Subcutaneous abdominal adipose tissue (tissue), 5 donors: ENCODE measurements at regions not wholly inside any gene's neighbourhood (a gene's known extent, or its start where the extent isn't known, plus 50 kb on each side); places are given as distances from the start of the nearest gene placed in this dataset.
A peak's percentile ranks its signal among the peaks of the same experiment; 100 is the strongest.

Experiments used
- H3K27ac ChIP-seq: one replicate; pipeline ENCODE4 v1.7.0; 2013; ENCODE audit warnings: low read depth, mild to moderate bottlenecking, inconsistent platforms, low read length, moderate library complexity
- H3K27me3 ChIP-seq, 5 donors: one replicate each; pipeline ENCODE4 v1.7.0; 2013; ENCODE audit warnings: low read length in 5 of 5, inconsistent platforms in 1 of 5; ENCODE audit not compliant: control insufficient read depth in 5 of 5, insufficient read depth in 4 of 5
- H3K36me3 ChIP-seq, 5 donors: one replicate each; pipeline ENCODE4 v1.7.0; 2013; ENCODE audit warnings: low read length in 5 of 5; ENCODE audit not compliant: control insufficient read depth in 5 of 5, insufficient read depth in 5 of 5
- H3K4me1 ChIP-seq, 5 donors: one replicate each; pipeline ENCODE4 v1.7.0; 2013; ENCODE audit warnings: low read length in 5 of 5, mild to moderate bottlenecking in 3 of 5, moderate library complexity in 1 of 5; ENCODE audit not compliant: control insufficient read depth in 5 of 5, insufficient read depth in 5 of 5
- H3K4me3 ChIP-seq, 5 donors: one replicate each; pipeline ENCODE4 v1.7.0; 2013; ENCODE audit warnings: low read length in 5 of 5, low read depth in 1 of 5
- H3K9ac ChIP-seq, 5 donors: one replicate each; pipeline ENCODE4 v1.7.0; 2013; ENCODE audit warnings: low read length in 5 of 5, mild to moderate bottlenecking in 4 of 5, moderate library complexity in 3 of 5
- H3K9me3 ChIP-seq, 5 donors: one replicate each; pipeline ENCODE4 v1.7.0; 2013; ENCODE audit warnings: low read length in 5 of 5; ENCODE audit not compliant: control insufficient read depth in 5 of 5
- donor health status: healthy.
- donor health status: healthy.
- donor health status: healthy.
- donor health status: healthy.
- donor health status: healthy.

- Histone ChIP-seq H3K27ac (no peak overlapping the region), H3K36me3 (no peaks in the 10 kb centered on the region), H3K4me3 (no peak overlapping the region), H3K9me3 (no peaks in the 10 kb centered on the region), H3K4me1 (peaks cover 0 to 5% (median 0%) of the 10 kb centered on the region in 5 donors), H3K27me3 (no peaks in the 10 kb centered on the region), H3K9ac (no peak overlapping the region)
These were observed 258.6 kb upstream of the TANK start for GRCh38 chr2:160901613-160902012.

- Histone ChIP-seq H3K27me3 (no peaks in the 10 kb centered on the region), H3K9me3 (no peaks in the 10 kb centered on the region), H3K36me3 (no peaks in the 10 kb centered on the region), H3K4me3 (no peak overlapping the region), H3K27ac (no peak overlapping the region), H3K9ac (no peak overlapping the region), H3K4me1 (peaks cover 0 to 14% (median 10%) of the 10 kb centered on the region in 5 donors)
These were observed 254.4 kb upstream of the TANK start for GRCh38 chr2:160905862-160906261.

DNA sequence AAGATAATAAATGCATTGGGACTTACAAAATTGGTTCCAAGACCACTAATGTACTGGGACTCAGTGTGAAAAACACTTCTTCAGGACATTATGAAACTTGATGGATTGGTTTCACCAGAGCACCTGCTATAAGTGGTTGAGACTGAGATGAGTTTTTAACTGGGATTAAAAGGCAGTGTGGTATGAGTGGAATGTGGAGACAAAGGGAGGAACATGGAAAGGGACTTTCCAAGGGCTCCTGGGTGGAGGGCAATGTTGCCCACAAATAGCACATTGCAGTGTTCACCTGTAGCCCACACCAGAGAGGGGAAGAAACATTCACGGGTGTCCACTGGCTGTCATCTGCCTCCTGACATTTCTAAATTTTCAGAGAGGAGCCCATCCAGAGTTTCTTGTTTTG lies 253.3 kb upstream of the TANK start:
- no peaks in the 10 kb centered on the region for H3K36me3 ChIP-seq
- H3K9me3 ChIP-seq: no peaks in the 10 kb centered on the region
- H3K4me1 ChIP-seq: peaks cover 0 to 20% (median 15%) of the 10 kb centered on the region in 5 donors
- H3K27me3 ChIP-seq: no peaks in the 10 kb centered on the region
- H3K4me3 ChIP-seq: no peak overlapping the region
- H3K27ac ChIP-seq: no peak overlapping the region
- H3K9ac ChIP-seq: no peak overlapping the region

GRCh38 chr2:160907738-160908137 lies 252.5 kb upstream of the TANK start:
- Histone ChIP-seq H3K27ac (no peak overlapping the region), H3K36me3 (no peaks in the 10 kb centered on the region), H3K4me1 (peaks cover 0 to 21% (median 14%) of the 10 kb centered on the region in 5 donors), H3K9me3 (no peaks in the 10 kb centered on the region), H3K4me3 (no peak overlapping the region), H3K9ac (no peak overlapping the region), H3K27me3 (no peaks in the 10 kb centered on the region)

DNA sequence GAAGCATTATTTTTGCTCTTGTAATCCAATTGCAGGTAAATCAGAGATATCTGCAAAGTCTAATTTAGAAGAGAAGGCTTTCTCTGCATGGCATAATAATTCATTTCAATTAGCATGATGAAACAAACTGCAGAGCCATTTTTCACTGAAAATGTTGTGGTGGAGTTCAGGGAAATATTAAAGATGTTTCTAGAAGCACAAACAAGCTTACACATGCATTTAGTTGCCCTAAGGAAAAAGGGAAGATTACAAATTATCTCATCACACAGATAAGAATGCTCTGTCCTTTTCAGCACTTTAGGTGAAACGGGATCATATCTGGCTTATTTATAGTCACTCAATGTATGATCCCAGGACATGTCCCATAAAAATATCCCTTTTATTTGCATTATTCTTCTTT lies 252.1 kb upstream of the TANK start:
- Histone ChIP-seq H3K27me3 (no peaks in the 10 kb centered on the region), H3K9ac (no peak overlapping the region), H3K9me3 (no peaks in the 10 kb centered on the region), H3K36me3 (no peaks in the 10 kb centered on the region), H3K27ac (no peak overlapping the region), H3K4me1 (peaks cover 0 to 21% (median 14%) of the 10 kb centered on the region in 5 donors), H3K4me3 (no peak overlapping the region)

GRCh38 chr2:160909781-160910242 lies 250.4 kb upstream of the TANK start:
- Histone ChIP-seq H3K4me3 (no peak overlapping the region), H3K4me1 (peaks cover 0 to 21% (median 14%) of the 10 kb centered on the region in 5 donors), H3K27ac (no peak overlapping the region), H3K27me3 (no peaks in the 10 kb centered on the region), H3K36me3 (no peaks in the 10 kb centered on the region), H3K9ac (peak overlapping the region in 1 of 5 donors; percentile 8), H3K9me3 (no peaks in the 10 kb centered on the region)

DNA sequence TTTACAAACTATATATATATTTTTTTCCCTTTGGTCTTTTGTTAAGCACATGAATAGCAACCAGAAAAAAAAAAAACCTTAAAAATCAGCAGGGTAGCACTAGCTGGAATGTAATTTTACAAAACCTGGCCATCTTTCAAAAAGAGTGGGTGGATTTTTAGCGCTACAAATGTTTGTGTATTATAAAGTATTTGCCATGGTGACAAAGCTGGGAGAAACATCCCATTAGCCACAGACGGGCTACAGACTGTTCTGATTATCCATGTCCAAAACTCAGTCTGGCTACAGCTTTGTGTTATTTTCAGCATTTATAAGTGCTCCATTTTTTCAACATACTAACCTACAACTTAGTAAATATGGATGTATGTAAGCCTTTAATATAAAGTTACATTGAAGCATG lies 249.5 kb upstream of the TANK start:
- no peak overlapping the region for H3K27ac ChIP-seq
- H3K9me3 ChIP-seq: no peaks in the 10 kb centered on the region
- no peak overlapping the region for H3K9ac ChIP-seq
- H3K4me3 ChIP-seq: no peak overlapping the region
- H3K36me3 ChIP-seq: no peaks in the 10 kb centered on the region
- H3K27me3 ChIP-seq: no peaks in the 10 kb centered on the region
- H3K4me1 ChIP-seq: peaks cover 0 to 21% (median 14%) of the 10 kb centered on the region in 5 donors

DNA sequence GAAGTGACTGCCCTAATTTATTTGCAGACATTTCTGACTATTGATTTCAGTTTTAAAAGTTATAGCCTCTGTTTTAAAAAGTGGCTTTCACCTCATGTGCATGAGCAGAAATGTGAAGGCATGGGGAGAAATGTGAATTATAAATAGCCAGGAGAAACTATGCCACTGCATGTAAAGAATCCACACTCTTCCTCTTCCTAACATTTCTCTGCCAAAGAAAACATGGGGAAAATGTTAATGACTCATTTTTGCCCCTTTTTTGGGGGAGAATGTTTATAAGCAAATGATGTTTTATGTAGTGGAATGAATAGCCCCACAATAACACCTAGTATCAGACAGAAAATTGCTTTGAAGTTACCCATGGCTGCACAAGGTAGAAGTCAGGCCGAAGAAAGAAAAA lies 249.0 kb upstream of the TANK start:
- H3K27ac ChIP-seq: no peak overlapping the region
- H3K4me1 ChIP-seq: peaks cover 0 to 21% (median 14%) of the 10 kb centered on the region in 5 donors
- no peaks in the 10 kb centered on the region for H3K36me3 ChIP-seq
- no peaks in the 10 kb centered on the region for H3K27me3 ChIP-seq
- H3K9me3 ChIP-seq: no peaks in the 10 kb centered on the region
- no peak overlapping the region for H3K4me3 ChIP-seq
- H3K9ac ChIP-seq: no peak overlapping the region

DNA sequence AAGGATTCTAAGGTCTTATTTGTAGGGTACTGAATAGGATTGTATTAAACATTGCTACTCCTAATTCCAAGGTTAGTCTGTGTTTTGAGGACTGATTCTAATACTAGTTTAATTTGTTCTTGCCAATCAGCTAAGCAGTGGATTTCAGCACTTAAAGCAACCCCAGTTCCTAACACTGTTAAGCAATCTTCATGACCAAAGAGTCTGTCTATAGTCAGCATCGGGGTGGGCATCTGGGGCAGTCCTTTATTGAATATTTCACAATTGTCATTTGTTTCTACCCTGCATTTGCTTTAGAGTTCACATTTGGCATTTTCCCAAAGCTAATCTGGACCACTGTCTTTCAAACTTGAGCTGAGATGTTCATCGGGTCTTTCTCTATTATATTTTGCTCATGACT lies 248.0 kb upstream of the TANK start:
- H3K9ac ChIP-seq: no peak overlapping the region
- peaks cover 0 to 21% (median 14%) of the 10 kb centered on the region in 5 donors for H3K4me1 ChIP-seq
- H3K9me3 ChIP-seq: no peaks in the 10 kb centered on the region
- no peaks in the 10 kb centered on the region for H3K27me3 ChIP-seq
- H3K27ac ChIP-seq: no peak overlapping the region
- no peaks in the 10 kb centered on the region for H3K36me3 ChIP-seq
- no peak overlapping the region for H3K4me3 ChIP-seq

GRCh38 chr2:160913323-160913722 lies 246.9 kb upstream of the TANK start:
- no peak overlapping the region for H3K9ac ChIP-seq
- no peak overlapping the region for H3K27ac ChIP-seq
- no peak overlapping the region for H3K4me3 ChIP-seq
- no peaks in the 10 kb centered on the region for H3K36me3 ChIP-seq
- H3K27me3 ChIP-seq: no peaks in the 10 kb centered on the region
- H3K4me1 ChIP-seq: peaks cover 0 to 21% (median 14%) of the 10 kb centered on the region in 5 donors
- H3K9me3 ChIP-seq: no peaks in the 10 kb centered on the region

DNA sequence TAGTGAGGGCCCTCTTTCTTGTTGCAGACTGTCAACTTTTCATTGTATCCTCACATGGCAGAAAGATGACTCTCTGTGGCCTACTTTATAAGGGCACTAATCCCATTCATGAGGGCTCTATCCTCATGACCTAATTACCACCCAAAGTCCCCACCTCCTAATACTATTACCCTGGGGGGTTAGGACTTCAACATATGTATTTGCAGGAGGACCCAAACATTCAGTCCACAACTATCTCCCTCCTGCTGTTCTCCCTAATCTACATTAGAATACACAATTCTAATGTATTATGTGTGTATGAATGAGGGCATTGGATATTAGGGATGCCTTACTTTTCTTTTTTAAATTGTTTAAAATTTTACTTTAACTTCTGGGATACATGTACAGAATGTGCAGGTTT lies 246.0 kb upstream of the TANK start:
- Histone ChIP-seq H3K4me3 (no peak overlapping the region), H3K27ac (no peak overlapping the region), H3K9ac (no peak overlapping the region)

More for the DNA sequence above, 246.0 kb upstream of the TANK start:
- H3K9me3 ChIP-seq: no peaks in the 10 kb centered on the region
- no peaks in the 10 kb centered on the region for H3K36me3 ChIP-seq
- H3K4me1 ChIP-seq: peaks cover 0 to 21% (median 14%) of the 10 kb centered on the region in 5 donors
- H3K27me3 ChIP-seq: no peaks in the 10 kb centered on the region
